ENCODE measurements at regions not wholly inside any gene's neighbourhood (a gene's known extent, or its start where the extent isn't known, plus 50 kb on each side); places are given as distances from the start of the nearest gene placed in this dataset.
A peak's percentile ranks its signal among the peaks of the same experiment; 100 is the strongest.
"Not testable (repeated sequence)": the region's sequence is repeated elsewhere in the genome, so short reads cannot be mapped to it uniquely, and the experiment has no call there.

- no peak for DNase-seq
Observed at GRCh38 chr3:34109846-34110245, 311.4 kb downstream of the PDCD6IP start.

GRCh38 chr3:34111361-34111760 lies 312.9 kb downstream of the PDCD6IP start:
- DNase-seq: no peak

DNA sequence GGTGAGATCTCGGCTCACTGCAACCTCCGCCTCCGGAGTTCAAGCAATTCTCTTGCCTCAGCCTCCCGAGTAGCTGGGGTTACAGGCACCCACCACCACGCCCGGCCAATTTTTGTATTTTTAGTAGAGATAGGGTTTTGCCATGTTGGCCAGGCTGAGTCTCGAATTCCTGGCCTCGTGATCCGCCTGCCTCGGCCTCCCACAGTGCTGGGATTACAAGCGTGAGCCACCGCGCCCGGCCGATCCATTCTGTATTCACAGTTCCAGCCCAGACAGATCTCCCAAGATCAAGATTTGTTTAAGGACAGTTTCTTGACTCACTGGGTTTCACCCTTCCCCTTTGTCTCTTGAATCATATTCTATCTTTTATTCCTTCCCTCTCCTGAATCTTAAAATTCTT lies 313.8 kb downstream of the PDCD6IP start:
- not testable (repeated sequence) for DNase-seq

DNA sequence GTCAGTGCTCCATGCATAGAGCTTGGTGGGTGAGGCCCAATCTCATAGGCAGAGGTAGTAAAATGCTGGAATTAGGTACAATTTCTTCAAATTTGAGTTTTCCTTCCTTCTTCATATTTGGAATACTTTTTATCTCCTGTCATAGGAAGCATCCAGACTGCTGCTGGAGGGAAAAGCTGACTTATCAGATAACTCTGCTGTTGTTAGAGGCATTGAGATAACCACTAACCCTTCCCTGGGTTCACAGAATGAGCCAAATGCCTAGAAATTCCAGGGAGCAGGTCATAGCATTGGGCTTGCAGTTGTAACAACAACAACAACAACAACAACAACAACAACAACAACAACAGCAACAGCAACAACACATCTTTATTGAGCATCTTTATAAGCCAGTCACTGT lies 332.7 kb downstream of the PDCD6IP start:
- no peak for DNase-seq

- peak; percentile 17 to 36 for DNase-seq
Observed at GRCh38 chr3:34132069-34132692, 333.8 kb downstream of the PDCD6IP start.

GRCh38 chr3:34139566-34139965 lies 341.1 kb downstream of the PDCD6IP start:
- no peak for DNase-seq

DNA sequence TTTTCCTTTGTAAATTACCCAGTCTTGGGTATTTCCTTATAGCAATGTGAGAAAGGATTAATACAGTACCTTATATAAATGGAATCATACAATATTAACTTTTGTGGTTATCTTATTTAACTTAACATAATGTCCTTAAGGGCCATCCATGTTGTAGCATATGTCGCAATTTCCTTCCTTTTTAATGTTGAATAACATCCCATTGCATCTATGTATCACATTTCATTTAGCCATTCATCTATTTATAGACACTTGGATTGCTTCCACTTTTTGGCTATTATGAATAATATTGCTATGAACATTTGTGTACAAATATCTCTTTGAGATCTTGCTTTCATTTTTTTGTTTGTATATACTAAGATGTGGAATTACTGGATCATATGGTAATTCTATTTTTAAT lies 342.2 kb downstream of the PDCD6IP start:
- peak in 1 of 2 donors; percentile 6 for DNase-seq

DNA sequence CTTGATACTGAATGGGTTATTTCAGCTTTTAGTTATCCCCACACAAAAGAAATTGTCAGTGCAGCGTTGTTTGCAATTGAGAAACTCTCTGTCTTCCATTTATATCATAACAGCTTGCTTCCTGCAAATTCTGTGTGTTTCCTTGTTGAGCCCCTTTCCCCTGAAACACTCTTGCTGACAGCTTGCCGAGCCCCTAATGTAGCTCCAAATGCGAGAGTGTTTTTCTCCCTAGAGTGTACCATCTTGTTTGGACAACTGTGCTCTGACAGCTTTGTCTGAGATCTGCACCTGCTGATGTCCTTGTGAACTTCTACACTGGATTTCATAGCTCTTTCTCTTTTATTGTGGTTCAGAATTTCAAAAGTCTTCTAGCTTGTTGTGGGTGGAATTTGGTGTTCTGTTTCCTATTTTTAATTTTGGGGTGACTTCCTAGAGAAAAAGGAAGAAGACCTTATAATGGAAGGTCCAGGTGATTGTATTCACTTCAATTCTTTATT lies 343.5 kb downstream of the PDCD6IP start:
- no peak for DNase-seq

GRCh38 chr3:34145796-34146195 lies 347.4 kb downstream of the PDCD6IP start:
- DNase-seq: no peak

DNA sequence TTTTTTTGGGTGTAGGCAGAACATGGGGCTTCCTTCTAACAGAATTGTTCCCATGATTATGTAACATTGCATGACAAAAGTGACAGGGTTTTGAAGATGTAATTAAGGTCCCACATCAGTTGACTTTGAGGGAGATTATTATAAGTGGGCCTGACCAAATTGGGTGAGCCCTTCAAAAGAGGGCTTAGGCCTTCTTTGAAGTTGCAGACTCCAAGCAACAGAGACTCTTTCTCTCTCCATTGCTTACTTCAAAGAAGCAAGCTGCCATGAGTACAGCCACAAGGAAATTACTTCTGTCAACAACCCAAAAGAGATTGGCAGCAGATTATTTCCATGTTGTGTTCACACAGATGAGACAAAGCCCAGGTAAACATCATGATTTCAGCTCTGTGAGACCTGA lies 348.2 kb downstream of the PDCD6IP start:
- no peak for DNase-seq

DNA sequence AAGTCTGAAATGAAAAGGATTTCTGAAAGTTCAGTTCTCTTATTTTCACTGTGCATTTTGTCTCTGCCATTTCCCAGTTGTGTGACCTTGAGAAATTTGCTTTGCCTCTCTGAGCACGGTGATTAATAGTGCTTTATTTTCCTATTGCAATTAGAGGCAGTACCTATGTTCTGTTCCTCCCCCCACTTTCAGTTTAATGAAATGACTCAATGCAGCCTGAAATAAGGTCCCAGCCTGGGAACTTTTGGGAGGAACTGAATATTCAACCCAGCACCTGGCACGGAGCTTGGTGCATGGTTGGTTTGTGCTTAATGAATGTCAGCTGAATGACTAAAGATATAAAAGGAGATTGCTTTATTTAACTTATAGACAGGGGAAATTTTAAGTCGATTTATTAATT lies 352.6 kb downstream of the PDCD6IP start:
- no peak for DNase-seq

GRCh38 chr3:34152656-34153055 lies 354.2 kb downstream of the PDCD6IP start:
- no peak for DNase-seq

DNA sequence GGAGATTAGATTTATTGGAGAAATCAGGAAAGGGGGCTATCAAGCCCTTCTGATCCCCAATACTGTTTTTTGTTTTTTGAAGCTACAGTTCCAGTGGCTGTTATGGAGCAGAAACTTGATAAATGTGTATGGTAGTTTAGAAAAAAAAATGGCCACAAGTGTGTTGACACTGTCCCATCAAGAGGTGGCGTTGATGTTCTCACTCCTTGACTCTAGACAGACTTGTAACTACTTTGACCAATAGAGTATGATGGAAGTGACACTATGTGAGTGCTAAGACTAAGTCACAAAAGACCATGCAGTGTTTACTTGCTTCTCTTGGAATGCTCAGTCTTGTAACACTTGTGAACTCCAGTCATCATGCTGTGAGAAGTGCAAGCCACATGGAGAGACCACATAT lies 356.7 kb downstream of the PDCD6IP start:
- no peak for DNase-seq

DNA sequence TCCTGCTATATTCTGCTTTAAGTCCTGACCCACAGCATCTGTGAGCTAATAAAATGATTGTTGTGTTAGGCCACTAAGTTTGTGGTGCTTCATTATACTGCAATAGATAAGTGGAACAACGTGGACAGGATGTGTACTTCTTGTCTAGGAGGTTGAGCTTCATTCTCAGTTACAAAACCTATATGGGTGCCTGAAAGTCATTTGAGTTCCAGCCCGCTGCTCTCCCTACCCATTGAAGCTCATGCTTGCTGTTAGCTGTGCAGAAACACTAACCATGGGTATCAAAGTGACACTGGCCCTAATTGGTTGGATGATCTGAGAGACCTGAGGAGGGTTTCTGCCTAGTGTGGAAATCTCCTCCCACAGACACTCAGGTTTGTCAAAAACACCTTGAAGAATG lies 357.2 kb downstream of the PDCD6IP start:
- no peak for DNase-seq

DNA sequence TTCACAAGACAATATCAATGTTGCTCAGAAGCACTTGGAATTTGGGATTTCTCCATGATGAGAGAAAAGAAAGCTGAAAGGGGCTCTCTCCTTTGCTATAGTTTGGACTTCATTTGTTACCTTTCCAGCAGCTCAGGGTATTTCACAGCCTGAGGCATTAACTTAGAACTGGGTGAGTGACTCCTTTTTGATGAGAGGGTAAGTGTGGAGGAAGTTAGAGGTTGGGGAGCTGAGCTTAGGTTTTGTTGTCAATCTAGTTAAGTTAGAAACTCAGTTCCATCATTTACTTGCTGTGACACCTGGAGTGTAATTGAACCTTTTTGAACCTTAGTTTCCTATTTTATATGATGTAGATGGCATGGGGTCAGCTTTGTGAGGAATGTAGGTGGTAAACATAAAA lies 359.1 kb downstream of the PDCD6IP start:
- DNase-seq: no peak

DNA sequence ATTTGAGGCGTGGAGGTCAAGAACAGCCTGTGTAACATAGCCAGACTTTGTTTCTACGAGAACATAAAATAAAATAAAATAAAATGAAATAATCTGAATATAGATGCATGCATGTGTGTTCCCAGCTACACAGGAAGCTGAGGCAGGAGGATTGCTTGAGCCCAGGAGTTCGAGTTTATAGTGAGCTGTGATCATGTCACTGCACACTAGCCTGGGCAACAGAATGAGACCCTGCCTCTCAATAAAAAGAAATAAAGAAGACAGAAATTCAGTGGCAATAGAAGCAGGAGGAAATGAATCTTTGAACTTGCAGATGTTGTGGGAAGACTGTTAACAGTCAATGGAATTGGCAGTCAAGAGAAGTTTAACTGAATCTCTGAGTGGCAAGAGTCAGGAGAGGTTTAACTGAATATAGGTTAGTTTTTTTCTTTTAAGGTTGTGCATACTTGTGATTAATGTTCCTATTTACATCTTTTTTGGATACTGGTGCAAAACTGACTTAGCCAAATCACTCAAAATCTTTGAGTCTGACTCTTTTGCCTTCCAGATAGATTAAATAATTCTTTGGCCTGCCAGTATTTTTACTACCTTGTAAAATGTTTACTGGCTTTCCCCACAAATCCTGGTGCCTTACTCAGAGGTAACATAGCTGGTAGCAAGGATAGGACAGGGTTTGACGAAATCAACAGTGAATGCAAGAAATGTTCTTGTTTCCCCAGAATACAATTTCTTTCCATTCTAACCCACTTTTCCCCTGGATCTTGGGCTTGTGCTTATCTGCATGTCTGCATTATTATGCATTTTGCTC lies 361.4 kb downstream of the PDCD6IP start:
- DNase-seq: no peak

DNA sequence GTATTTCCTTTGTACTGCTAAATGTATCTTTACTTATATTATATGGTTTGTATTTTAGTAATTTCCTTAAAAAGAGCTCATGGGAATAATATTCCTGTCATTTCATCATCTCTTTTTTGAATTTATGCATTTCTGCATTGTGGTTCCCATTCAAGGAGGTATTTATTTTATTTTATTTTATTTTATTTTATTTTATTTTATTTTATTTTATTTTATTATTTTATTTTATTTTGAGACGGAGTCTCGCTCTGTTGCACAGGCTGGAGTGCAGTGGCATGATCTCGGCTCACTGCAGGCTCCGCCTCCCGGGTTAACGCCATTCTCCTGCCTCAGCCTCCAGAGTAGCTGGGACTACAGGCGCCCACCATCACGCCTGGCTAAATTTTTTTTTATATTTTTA lies 371.2 kb downstream of the PDCD6IP start:
- DNase-seq: not testable (repeated sequence)

GRCh38 chr3:34174740-34175139 lies 376.3 kb downstream of the PDCD6IP start:
- DNase-seq: no peak

DNA sequence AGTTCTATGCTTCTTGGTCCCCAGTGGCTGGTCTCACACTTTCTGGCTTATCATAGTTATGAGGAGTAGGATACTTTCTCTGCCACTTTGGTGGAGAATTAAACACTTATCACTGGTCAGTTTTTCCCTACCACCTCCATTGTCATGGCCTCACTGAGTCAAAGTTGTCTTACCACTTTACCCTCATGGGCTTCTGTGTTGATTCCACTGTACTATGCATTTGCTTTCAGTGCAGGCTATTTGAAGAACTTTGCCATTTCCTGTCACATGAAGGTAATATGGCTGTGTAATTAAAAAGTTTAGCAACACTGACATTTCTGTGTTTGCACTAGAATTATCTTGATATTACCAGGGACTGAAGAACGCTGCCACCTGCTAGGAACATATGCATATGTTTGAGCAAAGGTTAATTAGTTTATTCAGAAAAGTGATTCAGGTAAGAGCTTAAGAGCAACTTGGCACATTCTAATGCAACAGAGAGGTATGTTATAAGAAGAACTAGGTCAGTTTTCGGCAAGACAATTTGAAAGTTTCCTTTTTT lies 377.3 kb downstream of the PDCD6IP start:
- no peak for DNase-seq

DNA sequence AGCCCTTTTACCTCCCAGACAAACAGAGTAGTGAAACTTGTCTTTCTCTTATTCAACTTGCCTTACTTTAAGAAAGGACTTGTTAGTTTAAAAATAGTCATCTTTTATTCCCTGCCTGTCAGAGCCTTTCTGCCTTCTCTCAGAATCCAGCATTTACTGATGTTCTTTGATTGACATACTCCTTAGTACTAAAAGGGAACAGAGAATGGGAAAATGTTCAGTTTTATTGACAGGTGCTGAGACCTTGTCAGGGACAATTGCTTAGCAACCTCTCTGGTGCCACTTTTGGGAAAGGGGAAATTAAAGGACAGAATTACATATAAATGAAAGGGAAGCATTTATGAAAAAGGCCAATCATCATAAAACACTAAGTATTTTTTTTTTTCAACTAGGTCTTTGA lies 378.3 kb downstream of the PDCD6IP start:
- no peak for DNase-seq

DNA sequence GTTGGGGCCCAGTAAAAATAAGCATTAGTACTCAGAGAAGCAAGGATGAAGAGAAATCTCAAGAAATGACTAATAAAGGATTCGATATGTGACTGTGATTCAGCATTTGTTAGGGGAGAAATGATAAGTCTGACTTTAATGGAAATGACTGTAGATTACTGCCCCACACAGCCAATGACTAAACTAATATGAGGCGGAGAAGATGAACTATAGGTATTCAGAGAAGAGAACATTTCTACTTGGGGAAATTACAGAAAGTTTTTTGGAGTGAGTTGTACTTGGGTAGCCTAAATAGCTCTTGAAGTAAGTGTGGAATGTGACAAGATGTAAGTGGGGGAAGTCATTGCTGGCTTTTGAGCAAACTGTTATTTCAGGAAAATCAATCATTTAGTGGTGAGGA lies 380.0 kb downstream of the PDCD6IP start:
- no peak for DNase-seq

DNA sequence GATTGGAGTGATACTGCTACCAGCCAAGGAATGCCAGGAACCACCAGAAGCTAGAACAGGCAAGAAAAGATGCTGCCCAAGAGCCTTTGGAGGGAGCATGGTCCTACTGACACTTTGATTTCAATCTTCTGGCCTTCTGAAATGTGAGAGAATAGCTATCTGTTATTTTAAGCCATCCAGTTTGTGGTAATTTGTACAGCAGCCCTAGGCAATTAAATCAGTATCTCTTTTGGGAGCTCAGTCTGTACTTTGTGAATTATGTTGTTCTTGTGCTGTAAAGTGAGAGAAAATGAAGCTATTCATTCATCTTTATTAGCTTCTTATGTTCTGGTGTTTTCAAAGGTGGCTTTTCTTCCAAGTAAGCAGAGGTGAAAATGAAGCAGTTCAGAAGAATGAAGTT lies 381.3 kb downstream of the PDCD6IP start:
- no peak for DNase-seq

DNA sequence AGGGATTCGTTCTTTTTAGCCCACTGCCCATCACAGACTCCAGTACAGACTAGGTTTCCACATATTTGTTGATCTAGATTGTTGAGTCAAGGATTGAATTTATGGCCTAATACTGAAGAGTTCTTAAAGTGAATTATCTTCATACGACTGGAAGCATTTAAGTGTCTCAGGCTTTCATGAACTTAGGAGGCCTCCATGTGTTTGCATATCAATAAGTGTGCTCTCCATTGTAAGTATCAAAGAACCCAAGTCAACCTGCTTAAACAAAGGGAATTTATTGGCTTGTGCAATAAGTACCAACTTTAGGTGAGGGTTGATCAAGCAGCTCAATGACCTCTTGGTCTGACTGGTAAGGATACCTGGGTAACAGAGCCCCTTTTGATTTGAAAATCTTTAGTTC lies 382.1 kb downstream of the PDCD6IP start:
- no peak for DNase-seq

Data from right lung (tissue), 2 donors.